Stimulated activated CD8-positive, alpha-beta memory T cell treated with anti-CD3 and anti-CD28 coated beads, Interleukin-4, amount 100 ng/mL, for 4 hours (primary cell): ENCODE measurements at regions not wholly inside any gene's neighbourhood (a gene's known extent, or its start where the extent isn't known, plus 50 kb on each side); places are given as distances from the start of the nearest gene placed in this dataset.
"Not testable (repeated sequence)": the region's sequence is repeated elsewhere in the genome, so short reads cannot be mapped to it uniquely, and the experiment has no call there.

Experiments
- DNase-seq, 2 donors: peaks; one replicate each; pipeline ENCODE4 v3.0.0-alpha.2; 2020; ENCODE audit warnings: low read depth in 2 of 2, low spot score in 1 of 2

DNA sequence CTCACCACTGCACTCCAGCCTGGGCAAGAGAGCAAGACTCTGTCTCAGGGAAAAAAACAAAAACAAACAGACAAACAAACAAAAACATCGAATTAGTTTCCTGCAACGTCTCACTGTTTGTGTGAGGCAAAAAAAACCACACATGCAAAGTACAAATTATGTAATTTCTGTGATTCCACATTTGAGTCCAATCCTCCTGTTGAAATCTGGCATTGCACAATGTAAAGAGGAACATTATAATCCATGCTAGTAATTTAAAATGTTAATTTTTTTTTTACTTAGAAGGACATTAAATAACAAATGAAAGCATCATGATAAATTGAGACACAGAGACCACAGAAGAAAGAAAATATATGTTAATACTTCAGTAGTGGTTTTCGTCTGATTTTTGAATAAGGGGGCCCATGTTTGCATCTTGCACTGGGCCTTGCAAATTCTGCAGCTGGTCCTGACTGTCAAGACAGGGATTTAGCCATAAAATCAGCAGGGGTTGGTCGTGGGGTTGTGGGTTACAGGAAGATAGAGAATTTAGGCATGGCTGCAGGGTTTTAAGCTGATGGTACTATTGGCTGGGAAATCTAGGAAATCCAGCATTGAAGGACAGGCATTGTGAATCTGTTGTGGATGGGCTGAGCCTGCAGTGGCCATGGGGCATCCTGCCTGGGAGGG is 102.6 kb upstream of the ALDH3B2 start:
- DNase-seq: no peak

DNA sequence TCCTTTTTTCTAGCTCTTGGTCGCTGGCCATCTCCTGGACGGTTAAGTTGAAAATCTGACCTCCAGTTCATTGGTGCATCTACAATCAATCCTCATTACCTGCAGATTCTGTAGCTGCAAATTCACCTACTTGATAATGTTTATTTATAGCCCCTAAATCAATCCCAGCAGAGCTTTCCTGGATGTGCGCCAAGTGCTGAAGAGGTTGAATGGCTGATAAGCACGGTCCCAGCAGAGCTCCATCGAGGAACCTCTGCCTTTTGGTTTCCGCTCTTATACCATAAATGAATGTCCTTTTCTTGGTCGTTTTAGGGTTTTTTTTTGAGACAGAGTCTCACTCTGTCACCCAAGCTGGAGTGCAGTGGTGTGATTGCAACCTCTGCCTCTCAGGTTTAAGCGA is 99.8 kb upstream of the ALDH3B2 start:
- DNase-seq: not testable (repeated sequence)

DNA sequence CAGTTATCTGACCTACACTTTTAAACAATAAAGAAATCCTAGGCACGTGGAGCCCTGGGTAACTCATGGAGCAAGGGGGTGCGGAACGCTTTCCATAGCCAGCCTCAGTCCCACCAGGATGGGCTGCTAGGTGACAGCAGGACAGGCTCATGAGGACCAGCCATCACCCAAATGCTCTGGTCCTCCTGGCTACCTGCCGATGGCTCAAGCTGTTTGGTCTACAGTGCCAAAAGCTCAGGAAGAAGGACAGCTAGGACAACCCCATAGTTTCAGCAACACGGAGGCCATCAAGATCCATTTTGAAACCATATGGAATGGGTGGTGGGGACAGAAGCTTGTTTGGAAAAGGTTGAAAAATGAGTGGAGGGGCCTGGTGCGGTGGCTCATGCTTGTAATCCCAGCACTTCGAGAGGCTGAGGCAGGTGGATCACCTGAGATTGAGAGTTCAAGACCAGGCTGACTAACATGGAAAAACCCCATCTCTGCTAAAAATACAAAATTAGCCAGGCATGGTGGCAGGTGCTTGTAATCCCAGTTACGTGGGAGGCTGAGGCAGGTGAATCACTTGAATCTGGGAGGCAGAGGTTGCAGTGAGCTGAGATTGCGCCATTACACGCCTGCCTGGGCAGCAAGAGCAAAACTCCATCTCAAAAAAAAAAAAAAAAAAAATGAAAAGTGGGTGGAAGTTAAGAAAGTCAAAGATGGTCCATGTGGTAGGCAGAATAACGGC is 93.7 kb upstream of the ALDH3B2 start:
- not testable (repeated sequence) for DNase-seq

DNA sequence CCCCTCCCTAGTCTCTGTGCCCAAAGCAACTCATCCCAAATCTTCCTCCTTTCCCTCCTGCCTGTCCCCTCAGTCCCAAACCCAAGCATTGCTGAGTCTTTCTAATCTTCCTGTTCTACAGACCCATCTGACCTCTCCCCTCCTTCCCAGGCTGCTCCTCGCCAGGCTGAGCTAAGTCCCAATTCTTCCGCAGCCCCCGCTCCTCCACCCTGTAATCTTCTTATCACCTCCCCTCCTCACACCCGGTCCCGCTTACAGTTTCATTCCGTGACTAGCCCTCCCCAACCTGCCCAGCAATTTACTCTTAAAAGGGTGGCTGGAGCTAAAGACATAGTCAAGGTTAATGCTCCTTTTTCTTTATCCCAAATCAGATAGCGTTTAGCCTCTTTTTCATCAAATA is 86.8 kb upstream of the ALDH3B2 start:
- not testable (repeated sequence) for DNase-seq

DNA sequence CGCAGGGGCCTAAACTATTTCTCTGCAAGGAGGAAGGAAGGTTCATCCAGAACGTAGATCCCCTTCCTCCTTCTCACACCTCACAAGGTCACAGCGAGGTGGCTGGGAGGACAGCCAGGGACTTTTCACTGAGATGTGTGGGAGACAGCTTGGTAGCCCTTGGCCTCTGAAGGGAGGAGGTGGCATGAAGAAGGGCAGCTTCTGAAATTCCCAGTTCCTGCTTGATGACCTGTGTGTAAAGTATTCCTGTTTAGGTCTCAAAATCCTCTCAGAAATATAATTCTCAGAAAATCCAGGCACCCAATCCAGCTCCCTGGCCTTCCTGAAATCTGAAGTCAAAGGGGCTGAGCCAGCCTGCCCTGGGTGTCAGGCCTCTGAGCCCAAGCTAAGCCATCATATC is 84.9 kb upstream of the ALDH3B2 start:
- not testable (repeated sequence) for DNase-seq

DNA sequence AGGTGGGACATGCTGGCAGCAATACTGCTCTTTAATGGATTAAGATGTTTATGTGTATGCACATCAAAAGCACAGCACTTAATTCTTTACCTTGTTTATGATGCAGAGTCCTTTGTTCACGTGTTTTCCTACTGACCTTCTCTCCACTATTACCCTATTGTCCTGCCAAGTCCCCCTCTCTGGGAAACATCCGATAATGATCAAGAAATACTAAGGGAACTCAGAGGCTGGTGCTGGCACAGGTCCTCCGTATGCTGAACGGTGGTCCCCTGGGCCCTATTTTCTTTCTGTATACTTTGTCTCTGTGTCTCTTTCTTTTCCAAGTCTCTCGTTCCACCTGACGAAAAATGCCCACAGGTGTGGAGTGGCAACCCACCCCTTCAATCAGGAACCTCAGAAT is 84.0 kb upstream of the ALDH3B2 start:
- not testable (repeated sequence) for DNase-seq

DNA sequence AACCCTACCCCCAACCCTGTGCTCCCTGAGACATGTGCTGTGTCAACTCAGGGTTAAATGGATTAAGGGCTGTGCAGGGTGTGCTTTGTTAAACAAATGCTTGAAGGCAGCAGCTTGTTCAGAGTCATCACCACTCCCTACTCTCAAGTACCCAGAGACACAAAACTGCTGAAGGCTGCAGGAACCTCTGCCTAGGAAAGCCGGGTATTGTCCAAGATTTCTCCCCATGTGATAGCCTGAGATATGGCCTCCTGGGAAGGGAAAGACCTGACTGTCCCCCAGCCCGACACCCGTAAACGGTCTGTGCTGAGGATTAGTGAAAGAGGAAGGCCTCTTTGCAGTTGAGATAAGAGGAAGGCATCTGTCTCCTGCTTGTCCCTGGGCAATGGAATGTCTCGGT is 83.6 kb upstream of the ALDH3B2 start:
- DNase-seq: not testable (repeated sequence)

DNA sequence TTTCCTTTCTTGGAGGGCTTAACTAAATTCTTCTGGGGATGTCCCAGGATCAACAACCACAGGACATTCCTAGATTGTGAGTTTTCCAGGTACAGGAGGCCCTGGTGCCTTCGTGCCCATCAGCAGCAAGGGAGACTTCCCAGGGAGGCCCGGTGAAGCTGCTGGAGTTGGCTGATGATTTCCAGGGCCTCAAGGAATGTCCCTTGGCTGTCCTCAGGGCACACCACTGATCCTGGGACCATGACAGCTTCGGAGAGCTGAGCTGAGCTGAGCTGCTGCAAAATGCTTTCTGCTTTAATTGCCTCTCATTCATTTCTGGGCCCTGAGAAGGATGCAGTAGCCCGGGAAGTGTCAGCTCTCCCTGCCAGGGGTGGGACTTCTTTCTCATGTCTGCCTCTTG is 79.4 kb upstream of the ALDH3B2 start:
- DNase-seq: not testable (repeated sequence)

DNA sequence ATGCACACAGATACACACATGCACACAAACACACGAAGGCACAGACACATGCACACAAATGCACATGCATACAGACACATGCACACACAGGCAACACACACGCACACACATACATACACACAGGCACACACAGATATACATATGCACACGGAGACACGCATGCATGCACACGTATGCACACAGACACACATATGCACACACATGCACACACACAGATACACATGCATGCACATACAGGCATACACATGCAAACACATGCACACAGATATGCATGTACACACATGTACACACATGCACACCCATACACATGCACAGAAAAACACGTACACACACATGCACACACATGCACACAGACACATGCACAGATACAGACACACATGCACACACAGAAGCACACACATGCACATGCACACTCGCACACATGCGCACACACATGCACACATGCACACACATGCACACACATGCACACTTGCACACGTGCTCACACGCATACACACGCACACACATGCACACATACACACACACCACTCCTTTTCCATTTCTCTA is 70.8 kb upstream of the ALDH3B2 start:
- DNase-seq: no peak

DNA sequence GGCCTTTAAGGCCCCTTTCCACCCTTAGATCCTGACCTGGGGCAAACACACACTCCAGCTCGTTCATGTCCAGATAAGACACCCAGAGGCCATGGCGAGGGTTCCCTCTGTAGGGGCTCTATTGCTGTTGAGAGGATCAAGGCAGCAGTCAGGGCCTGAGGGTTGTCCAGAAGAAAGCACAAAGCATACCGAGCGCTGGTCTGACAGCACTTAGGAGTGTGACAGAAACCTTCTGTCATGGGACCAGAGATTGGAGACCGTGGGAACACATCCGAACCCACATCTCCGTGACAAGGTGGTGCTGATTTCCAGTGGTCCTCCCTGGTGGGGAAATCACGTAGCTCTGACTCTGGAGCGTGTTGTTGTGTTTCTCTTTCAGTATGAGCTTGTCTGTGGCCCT is 69.8 kb upstream of the ALDH3B2 start:
- DNase-seq: not testable (repeated sequence)

DNA sequence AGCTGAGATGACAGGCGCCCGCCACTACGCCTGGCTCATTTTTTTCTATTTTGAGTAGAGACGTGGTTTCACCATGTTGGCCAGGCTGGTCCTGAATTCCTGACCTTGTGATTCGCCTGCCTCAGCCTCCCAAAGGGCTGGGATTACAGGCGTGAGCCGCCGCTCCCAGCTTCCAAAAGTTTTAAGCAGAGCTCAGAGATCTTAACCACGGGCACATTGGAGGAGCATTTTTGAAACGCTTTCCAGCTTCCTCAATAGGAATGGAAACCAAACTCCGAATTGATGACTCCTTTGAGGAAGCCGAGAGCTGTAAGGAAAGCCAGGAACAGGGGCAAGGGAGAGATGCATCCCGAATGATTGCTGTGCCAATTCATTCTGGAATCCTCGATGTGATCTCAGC is 63.8 kb upstream of the ALDH3B2 start:
- not testable (repeated sequence) for DNase-seq

DNA sequence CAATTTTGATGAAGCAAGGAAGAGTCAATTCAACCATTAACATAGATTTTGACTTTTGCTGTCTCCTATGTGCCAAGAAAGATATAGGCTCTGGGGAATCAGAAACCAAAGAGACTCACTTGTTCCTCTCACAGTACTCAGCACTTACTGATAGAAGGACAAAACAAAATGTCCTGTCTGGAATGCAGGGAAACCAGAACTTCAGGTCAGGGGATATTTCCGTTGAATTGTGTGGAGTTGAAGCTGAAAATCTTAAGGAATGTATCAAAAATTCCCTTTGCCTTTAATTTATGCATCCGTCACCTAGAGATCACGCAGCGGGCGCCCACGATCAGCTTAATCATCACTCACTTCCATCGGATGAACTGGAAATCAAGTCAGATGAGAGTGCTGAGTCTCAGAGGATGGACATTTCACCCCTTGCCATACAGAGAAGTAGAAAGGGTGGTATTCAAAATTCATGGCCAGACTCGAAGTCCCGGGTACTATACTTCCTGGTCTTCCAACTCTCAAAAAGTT is 63.2 kb upstream of the ALDH3B2 start:
- not testable (repeated sequence) for DNase-seq

DNA sequence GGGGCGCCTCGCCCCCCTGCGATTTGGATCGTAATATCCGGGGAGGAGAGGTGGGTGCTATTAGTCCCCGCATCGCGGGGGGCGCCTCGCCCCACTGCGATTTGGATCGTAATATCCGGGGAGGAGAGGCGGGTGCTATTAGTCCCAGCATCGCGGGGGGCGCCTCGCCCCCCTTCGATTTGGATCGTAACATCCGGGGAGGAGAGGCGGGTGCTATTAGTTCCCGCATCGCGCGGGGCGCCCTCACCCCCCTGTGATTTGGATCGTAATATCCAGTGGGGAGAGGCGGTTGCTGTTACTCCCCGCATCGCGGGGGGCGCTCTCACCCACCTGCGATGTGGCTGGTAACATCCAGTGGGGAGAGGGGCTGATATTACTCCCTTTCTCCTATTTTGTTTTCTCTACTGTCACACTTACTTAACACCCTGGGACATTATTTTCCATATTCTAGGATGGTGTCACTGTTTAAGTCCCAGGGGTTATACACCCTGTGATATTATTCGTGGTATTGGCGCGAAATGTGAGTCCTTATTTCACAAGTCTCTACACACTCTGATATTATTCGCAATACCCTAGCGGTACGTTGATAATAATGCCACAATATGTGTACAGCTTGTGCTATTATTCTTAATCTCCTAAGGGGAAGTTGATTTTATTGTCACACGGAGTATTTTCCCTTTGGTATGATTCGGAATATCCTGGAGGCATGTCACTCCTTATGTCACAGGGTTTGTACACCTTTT is 57.8 kb upstream of the ALDH3B2 start:
- DNase-seq: peak; percentile 1 to 8

DNA sequence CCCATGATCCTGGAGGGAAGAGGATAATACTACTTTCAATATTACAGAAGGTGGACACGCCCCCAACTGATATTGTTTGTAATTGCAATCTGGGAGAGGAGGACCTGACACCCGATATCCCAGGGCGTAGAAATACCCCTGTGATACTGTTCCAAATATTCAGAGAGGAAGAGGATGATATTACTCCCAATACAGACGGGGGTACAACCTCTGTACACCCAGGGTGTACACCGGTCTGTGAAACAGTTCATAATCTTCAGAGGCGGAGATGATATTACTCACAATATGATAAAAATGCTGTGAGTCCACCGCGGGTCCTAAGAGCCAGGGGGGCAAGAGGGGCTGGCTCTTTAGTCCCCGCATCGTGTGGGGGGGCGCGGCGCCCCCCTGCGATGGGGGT is 57.2 kb upstream of the ALDH3B2 start:
- no peak for DNase-seq

DNA sequence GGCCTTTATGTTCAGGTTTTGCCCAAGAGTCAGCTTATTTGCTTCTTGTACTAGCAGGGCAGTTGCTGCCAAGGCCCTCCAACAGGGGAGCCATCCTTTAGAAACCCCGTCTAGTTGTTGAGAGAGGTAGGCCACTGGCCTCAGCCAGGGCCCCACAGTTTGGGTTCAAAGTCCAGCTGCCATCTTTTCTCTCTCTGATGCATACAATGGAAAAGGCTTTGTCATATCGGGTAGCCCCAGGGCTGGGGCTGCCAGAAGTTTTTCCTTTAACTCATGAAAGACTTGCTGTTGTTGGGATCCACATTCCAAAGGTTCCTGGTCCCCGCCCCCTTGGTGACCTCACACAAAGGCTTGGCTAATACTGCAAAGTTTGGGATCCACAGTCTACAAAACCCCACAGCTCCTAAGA is 53.7 kb upstream of the ALDH3B2 start:
- DNase-seq: not testable (repeated sequence)

DNA sequence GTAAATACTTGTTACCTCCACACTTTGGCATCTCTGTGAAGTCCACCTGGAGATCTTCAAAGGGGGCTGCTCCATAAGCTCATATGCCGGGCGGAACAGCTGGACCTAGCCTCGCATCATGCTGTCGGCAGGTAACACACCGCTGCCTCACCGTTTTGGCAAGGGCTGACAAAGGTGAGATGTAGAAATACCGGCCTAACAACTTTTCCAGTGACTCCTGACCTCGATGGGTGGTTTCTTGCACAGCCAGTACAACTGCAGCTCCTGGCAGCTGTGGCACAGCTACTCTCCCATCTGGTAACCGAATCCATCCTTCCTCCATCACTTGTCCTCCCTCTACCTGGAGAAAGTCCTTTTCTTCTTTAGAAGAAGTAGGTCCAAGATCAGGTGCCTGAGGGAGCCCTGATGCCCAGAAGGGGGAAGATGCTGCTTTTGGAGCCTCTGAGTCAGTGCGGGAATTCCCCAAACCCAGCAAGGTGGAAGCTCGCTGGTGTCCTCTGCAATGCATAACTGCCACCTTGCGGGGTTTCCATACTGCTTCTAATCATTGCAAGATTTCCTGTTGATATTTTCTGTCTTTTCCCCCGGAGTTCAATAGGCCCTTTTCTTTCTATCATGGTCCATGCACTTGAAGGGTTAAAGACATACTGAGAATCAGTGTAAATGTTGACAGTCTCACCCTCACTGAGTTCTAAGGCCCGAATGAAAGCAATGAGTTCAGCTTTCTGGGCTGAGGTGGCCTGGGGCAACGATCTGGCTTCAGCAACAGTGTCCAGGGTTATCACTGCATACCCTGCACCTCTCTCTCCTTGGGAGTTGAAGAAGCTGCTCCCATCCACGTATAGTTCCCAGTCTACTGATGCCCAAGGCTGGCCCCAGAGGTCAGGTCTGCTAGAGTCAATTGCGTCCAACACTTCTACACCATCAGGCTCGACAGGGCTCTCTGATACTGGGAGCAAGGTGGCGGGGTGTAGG is 52.9 kb upstream of the ALDH3B2 start:
- DNase-seq: not testable (repeated sequence)
